ENCODE measurements at regions not wholly inside any gene's neighbourhood (a gene's known extent, or its start where the extent isn't known, plus 50 kb on each side); places are given as distances from the start of the nearest gene placed in this dataset.

DNA sequence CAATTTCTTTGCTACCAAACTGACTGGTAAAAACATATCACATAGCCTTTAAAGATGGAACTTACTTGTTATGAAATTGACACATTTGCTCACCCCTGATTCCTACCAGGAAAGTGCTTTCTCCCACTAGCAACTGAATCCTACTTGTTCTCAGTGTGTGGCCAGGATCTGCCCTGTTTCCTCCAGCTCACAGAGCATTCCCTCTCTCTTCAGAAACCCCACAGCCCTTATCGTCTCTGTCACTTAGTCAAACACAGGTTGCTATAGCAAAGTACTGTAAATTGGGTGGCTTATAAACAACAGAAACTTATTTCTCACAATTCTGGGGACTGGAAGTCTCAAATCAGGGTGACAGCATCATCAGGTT lies 265.2 kb upstream of the BOD1L1 start:
- DNase-seq, result no peak
- H3K27me3 ChIP-seq, result no peaks in the 10 kb centered on the region
- TF ChIP-seq POLR2A (IDR thresholded peaks at IDR 0.05), result no peak
- no peak for TF ChIP-seq CTCF (IDR thresholded peaks at IDR 0.05)
- H3K36me3 ChIP-seq (replicated peaks in 1 of 2), result no peaks in the 10 kb centered on the region
- no peak overlapping the region for H3K27ac ChIP-seq
- WGBS, 4 donors, result 47 to 79% (median 67%) methylated on average over 1 of the region's 1 CpG
- no peaks in the 10 kb centered on the region for H3K4me1 ChIP-seq (replicated peaks in 1 of 2)
- intact Hi-C loops (cut with DNase I), result no loop called here
- H3K9me3 ChIP-seq (replicated peaks in 1 of 3), result no peaks in the 10 kb centered on the region
- H3K4me3 ChIP-seq, result no peak overlapping the region

DNA sequence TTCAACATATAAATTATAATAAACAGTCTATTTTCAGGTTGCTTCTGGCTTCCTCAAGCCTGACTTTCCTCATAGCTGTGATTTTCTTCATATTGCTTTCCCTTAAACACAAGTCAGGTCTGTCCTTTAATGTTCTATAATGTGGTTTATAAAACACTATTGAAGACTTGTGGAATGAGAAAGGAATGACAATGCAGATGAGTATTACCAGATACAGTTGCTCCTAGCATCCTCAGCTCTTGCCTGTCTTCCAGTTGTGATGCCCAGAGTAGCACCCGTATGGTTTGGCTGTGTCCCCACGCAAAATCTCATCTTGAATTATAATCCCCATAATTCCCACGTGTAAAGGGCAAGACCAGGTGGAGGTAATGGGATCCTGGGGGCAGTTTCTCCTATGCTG lies 265.7 kb upstream of the BOD1L1 start:
- Histone ChIP-seq H3K4me3 (no peak overlapping the region), H3K4me1 (replicated peaks in 1 of 2) (no peaks in the 10 kb centered on the region), H3K27me3 (no peaks in the 10 kb centered on the region), H3K9me3 (replicated peaks in 1 of 3) (no peaks in the 10 kb centered on the region), H3K27ac (no peak overlapping the region), H3K36me3 (replicated peaks in 1 of 2) (no peaks in the 10 kb centered on the region)
- TF ChIP-seq POLR2A (IDR thresholded peaks at IDR 0.05), result no peak
- TF ChIP-seq CTCF (IDR thresholded peaks at IDR 0.05), result no peak
- 80 to 85% (median 83%) methylated on average over 3 of the region's 3 CpGs for WGBS, 4 donors
- intact Hi-C loops (cut with DNase I), result no loop called here
- no peak for DNase-seq

DNA sequence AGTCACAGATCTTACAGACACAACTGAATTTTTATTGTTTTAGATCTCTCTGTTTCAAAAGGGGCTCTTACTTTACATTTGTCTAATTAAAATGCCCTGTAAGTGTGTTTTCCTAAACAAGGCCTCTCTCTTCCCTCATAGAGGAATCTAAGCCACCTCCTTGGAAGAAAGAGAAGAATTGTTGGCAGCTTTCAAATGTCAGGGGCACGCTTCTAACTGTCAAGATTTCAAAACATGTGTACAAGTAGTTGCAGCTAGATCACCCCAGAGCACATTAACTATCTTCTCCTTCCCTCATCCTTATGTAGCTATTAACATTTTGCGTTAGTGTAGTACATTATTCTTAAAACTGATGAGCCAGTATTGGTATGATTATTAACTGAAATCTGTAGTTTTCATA lies 266.5 kb upstream of the BOD1L1 start:
- no peaks in the 10 kb centered on the region for H3K4me1 ChIP-seq (replicated peaks in 1 of 2)
- 78 to 88% (median 86%) methylated on average over 2 of the region's 2 CpGs for WGBS, 4 donors
- no peak for DNase-seq
- TF ChIP-seq POLR2A (IDR thresholded peaks at IDR 0.05) (no peak), CTCF (IDR thresholded peaks at IDR 0.05) (no peak)
- H3K4me3 ChIP-seq, result no peak overlapping the region
- no peaks in the 10 kb centered on the region for H3K27me3 ChIP-seq
- H3K9me3 ChIP-seq (replicated peaks in 1 of 3), result no peaks in the 10 kb centered on the region
- no peaks in the 10 kb centered on the region for H3K36me3 ChIP-seq (replicated peaks in 1 of 2)
- intact Hi-C loops (cut with DNase I), result no loop called here
- H3K27ac ChIP-seq, result no peak overlapping the region

GRCh38 chr4:13900780-13901179 lies 273.3 kb upstream of the BOD1L1 start:
- H3K36me3 ChIP-seq (replicated peaks in 1 of 2), result no peaks in the 10 kb centered on the region
- WGBS, 4 donors, result 81 to 92% (median 87%) methylated on average over 4 of the region's 4 CpGs
- no peaks in the 10 kb centered on the region for H3K27me3 ChIP-seq
- no peak overlapping the region for H3K4me3 ChIP-seq
- DNase-seq, result no peak
- no peaks in the 10 kb centered on the region for H3K4me1 ChIP-seq (replicated peaks in 1 of 2)
- no peak overlapping the region for H3K27ac ChIP-seq
- intact Hi-C loops (cut with DNase I), result no loop called here
- TF ChIP-seq POLR2A (IDR thresholded peaks at IDR 0.05) (no peak), CTCF (IDR thresholded peaks at IDR 0.05) (no peak)
- no peaks in the 10 kb centered on the region for H3K9me3 ChIP-seq (replicated peaks in 1 of 3)

All from adrenal gland (tissue), 9 donors.